Panc1 (cell line): ENCODE measurements at regions not wholly inside any gene's neighbourhood (a gene's known extent, or its start where the extent isn't known, plus 50 kb on each side); places are given as distances from the start of the nearest gene placed in this dataset.
A peak's percentile ranks its signal among the peaks of the same experiment; 100 is the strongest.

Experiments
- ATAC-seq: fragments of 200-7000 bp; cut with Tn5 transposase; 2 replicates; pipeline ENCODE4 v1.9.1; 2020; ENCODE audit warnings: mild to moderate bottlenecking, moderate library complexity
- BruUV-seq: library from RNA; stranded (reverse); fragments of 400-500 nt; replicated peaks from 2 replicates; lab custom pipeline; 2021; lab: Mats Ljungman, UMichigan
- CTCF ChIA-PET: fragments of 300-600 bp; sonication (Branson Sonifier 250); formaldehyde crosslinking; loops from one replicate; lab custom pipeline; 2022; ENCODE audit warnings: antibody characterized with exemption; lab: Charles Lee
- POLR2A ChIA-PET: fragments of 300-600 bp; sonication (Branson Sonifier 250); formaldehyde crosslinking; loops from one replicate; lab custom pipeline; 2022; ENCODE audit warnings: antibody characterized with exemption; lab: Charles Lee
- DNase-seq: peaks from one replicate; pipeline ENCODE4 v3.0.0-alpha.2; 2010; ENCODE audit warnings: low read depth, low spot score
- H3K27ac ChIP-seq: 2 replicates; pipeline ENCODE4 v1.5.1; 2011; ENCODE audit warnings: mild to moderate bottlenecking, low read length, inconsistent platforms
- H3K27me3 ChIP-seq: fragments of 200-500 bp; sonication (Bioruptor generic); 2 replicates; pipeline ENCODE4 v1.6.0; 2014; ENCODE audit warnings: low read length, inconsistent platforms; ENCODE audit not compliant: control insufficient read depth, insufficient read depth
- H3K36me3 ChIP-seq: fragments of 200-500 bp; sonication (Bioruptor generic); 2 replicates; pipeline ENCODE4 v1.5.1; 2014; ENCODE audit warnings: inconsistent platforms, mild to moderate bottlenecking, low read length, moderate library complexity; ENCODE audit not compliant: control insufficient read depth, insufficient read depth
- H3K4me1 ChIP-seq: 2 replicates; pipeline ENCODE4 v1.5.1; 2011; ENCODE audit warnings: inconsistent platforms, mild to moderate bottlenecking, low read length, moderate library complexity; ENCODE audit not compliant: control insufficient read depth, insufficient read depth
- H3K4me3 ChIP-seq, 2 experiments: 2 replicates each; pipeline ENCODE4 v1.5.1; 2011 to 2012; ENCODE audit warnings: low read depth in 2 of 2, low read length in 2 of 2, mild to moderate bottlenecking in 2 of 2, inconsistent platforms in 1 of 2, moderate library complexity in 1 of 2
- H3K9me3 ChIP-seq: fragments of 200-500 bp; sonication (Bioruptor generic); 2 replicates; pipeline ENCODE4 v1.5.1; 2014; ENCODE audit warnings: low read depth, mild to moderate bottlenecking, inconsistent platforms, low read length, moderate library complexity; ENCODE audit not compliant: control insufficient read depth, insufficient read depth
- POLR2AphosphoS5 ChIP-seq: IDR thresholded peaks from 2 replicates; pipeline ENCODE4 v1.6.1; 2012; ENCODE audit warnings: mild to moderate bottlenecking, low read depth, low read length, moderate library complexity
- REST ChIP-seq, 2 experiments: IDR thresholded peaks; 2 replicates each; pipeline ENCODE4 v1.6.1; 2011 to 2012; ENCODE audit warnings: low read depth in 2 of 2, control low read depth in 1 of 2, low read length in 1 of 2, mild to moderate bottlenecking in 1 of 2, moderate library complexity in 1 of 2; ENCODE audit not compliant: insufficient read depth in 1 of 2
- SIN3A ChIP-seq: IDR thresholded peaks from 2 replicates; pipeline ENCODE4 v1.6.1; 2012; ENCODE audit warnings: low read depth, mild to moderate bottlenecking, low read length, moderate library complexity, borderline replicate concordance; ENCODE audit not compliant: insufficient read depth
- TCF7L2 ChIP-seq: IDR thresholded peaks from 2 replicates; pipeline ENCODE4 v1.6.1; 2011; ENCODE audit warnings: mild to moderate bottlenecking, low read depth, low read length, inconsistent platforms
- in situ Hi-C: cut with HindIII; loops from 2 replicates; pipeline ENCODE4 v1.10.0; 2016; ENCODE audit warnings: low sequenced_read_pairs, low pct_unique_long_range_greater_than_20kb
- intact Hi-C: fragments of 100-400 bp; cut with micrococcal nuclease; formaldehyde crosslinking; loops from one replicate; pipeline ENCODE4 v1.10.0; 2022; ENCODE audit not compliant: unreplicated experiment
- TF ChIP-seq, protein P1 (sequence below): fragments of 450-650 bp; IDR thresholded peaks from 2 replicates; pipeline ENCODE4 v1.5.1; 2017; ENCODE audit warnings: mild to moderate bottlenecking

DNA sequence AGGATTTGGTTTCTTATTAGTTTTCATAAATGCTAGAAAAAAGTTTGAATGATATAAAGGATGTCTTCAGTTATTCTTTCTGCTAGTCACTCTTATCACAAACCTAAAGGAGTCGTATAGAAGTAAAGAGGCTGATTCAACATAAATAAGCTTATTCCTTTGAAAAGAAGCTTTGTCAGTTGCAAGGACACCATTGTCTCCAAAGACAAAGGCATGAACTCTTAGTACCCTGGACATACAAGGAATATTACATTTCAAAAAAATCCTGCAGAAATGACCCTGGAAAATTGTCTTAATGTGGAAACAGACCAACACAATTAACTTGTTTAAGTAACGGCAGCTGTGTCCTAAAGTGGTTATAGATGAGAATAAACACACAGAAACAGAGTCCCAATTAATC, 528.0 kb downstream of the CPS1 start:
- Histone ChIP-seq H3K4me3 (no peak overlapping the region), H3K9me3 (no peaks in the 10 kb centered on the region), H3K27ac (no peak overlapping the region), H3K4me1 (no peaks in the 10 kb centered on the region), H3K36me3 (no peaks in the 10 kb centered on the region), H3K27me3 (no peaks in the 10 kb centered on the region)
- POLR2A ChIA-PET: no interaction called here
- in situ Hi-C loops: no loop called here
- intact Hi-C loops: loop anchor here (10.0 kb wide), 1 partner anchor 370 kb away; no protein-coding TSS in a partner anchor
- CTCF ChIA-PET: no interaction called here
- no peak for TF ChIP-seq POLR2AphosphoS5
- no peak for TF ChIP-seq TCF7L2
- no peak for TF ChIP-seq REST (IDR thresholded peaks at IDR 0.05; ENCODE audit: insufficient read depth in 1 of 2, low read depth in 2 of 2, low read length in 1 of 2)
- TF ChIP-seq, protein P1, sequence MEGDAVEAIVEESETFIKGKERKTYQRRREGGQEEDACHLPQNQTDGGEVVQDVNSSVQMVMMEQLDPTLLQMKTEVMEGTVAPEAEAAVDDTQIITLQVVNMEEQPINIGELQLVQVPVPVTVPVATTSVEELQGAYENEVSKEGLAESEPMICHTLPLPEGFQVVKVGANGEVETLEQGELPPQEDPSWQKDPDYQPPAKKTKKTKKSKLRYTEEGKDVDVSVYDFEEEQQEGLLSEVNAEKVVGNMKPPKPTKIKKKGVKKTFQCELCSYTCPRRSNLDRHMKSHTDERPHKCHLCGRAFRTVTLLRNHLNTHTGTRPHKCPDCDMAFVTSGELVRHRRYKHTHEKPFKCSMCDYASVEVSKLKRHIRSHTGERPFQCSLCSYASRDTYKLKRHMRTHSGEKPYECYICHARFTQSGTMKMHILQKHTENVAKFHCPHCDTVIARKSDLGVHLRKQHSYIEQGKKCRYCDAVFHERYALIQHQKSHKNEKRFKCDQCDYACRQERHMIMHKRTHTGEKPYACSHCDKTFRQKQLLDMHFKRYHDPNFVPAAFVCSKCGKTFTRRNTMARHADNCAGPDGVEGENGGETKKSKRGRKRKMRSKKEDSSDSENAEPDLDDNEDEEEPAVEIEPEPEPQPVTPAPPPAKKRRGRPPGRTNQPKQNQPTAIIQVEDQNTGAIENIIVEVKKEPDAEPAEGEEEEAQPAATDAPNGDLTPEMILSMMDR: no peak
- TF ChIP-seq SIN3A: no peak
- DNase-seq (no peak), ATAC-seq (no peak)
- no TSS peak for BruUV-seq

GRCh38 chr2:211085056-211085680, 528.8 kb downstream of the CPS1 start:
- Histone ChIP-seq H3K27ac (no peak overlapping the region), H3K36me3 (no peaks in the 10 kb centered on the region), H3K4me3 (no peak overlapping the region), H3K4me1 (no peaks in the 10 kb centered on the region), H3K9me3 (no peaks in the 10 kb centered on the region), H3K27me3 (no peaks in the 10 kb centered on the region)
- POLR2A ChIA-PET: no interaction called here
- no TSS peak for BruUV-seq
- intact Hi-C loops (loop anchor here (5.0 to 10.0 kb wide), 3 partner anchors 72 to 1482 kb away; no protein-coding TSS in a partner anchor), in situ Hi-C loops (no loop called here)
- CTCF ChIA-PET: no interaction called here
- DNase-seq: peak; percentile 13
- TF ChIP-seq SIN3A (no peak), REST (IDR thresholded peaks at IDR 0.05; ENCODE audit: insufficient read depth in 1 of 2, low read depth in 2 of 2, low read length in 1 of 2) (no peak), POLR2AphosphoS5 (no peak), TCF7L2 (no peak)
- TF ChIP-seq, protein P1: peak; percentile 69; the same call in 1 of the 2 replicates
- no peak for ATAC-seq
